ENCODE measurements at regions not wholly inside any gene's neighbourhood (a gene's known extent, or its start where the extent isn't known, plus 50 kb on each side); places are given as distances from the start of the nearest gene placed in this dataset.
"Not testable (repeated sequence)": the region's sequence is repeated elsewhere in the genome, so short reads cannot be mapped to it uniquely, and the experiment has no call there.

GRCh38 chr1:111063595-111063994, 76.3 kb downstream of the DRAM2 start:
- no peak for DNase-seq

DNA sequence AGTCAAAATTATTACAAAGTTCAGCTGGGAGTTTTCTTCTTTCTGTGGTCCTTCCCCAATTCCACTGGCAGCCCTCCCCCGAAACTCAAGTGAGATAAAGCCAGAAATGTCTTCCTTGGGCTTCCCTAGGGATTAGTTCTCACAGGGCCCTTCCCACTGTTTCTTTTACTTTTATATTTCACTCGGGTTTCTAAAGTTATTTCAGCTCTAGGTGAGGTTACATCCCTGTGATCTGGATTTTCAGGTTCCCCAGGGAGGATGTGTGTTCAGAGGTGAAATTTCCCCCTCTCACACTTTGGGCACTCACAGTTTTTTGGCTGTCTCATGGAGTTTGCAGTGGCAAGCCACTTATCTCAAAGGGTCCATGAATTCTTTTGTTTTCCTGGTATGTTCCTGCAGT, 77.3 kb downstream of the DRAM2 start:
- DNase-seq = no peak

DNA sequence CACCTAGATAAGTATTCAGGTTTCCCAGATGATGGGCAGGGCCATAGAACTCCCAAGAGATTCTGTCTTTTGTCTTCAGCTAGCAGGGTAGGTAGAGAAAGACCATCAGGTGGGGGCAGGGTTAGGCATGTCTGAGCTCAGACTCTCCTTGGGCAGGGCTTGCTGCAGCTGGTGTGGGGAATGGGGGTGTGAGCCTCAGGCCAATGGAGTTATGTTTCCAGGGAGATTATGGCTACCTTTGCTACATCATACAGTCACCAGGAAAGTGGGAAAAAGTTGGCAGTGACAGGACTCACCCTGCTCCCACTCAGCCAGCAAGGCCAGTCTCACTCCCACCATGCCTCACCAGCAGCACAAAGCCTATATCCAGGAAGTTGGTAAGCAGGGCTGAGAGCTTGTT, 77.8 kb downstream of the DRAM2 start:
- DNase-seq = no peak

- DNase-seq = no peak
Measured at GRCh38 chr1:111054656-111055055, 85.2 kb downstream of the DRAM2 start.

DNA sequence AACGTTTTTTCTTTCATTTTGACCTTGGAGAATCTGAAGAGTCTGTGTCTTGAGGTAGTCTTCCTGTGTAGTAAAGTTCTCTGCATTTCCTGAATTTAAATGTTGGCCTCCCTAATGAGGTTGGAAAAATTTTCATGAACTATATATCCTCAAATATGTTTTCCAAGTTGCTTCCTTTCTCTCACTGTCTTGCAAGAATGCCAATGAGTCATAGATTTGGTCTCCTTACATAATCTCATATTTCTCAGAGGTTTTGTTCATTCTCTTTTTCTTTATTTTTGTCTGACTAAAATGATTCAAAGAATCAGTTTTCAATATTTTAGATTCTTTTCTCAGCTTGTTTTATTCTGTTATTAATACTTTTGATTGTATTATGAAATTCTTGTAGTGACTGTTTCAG, 87.6 kb downstream of the DRAM2 start:
- DNase-seq = no peak

DNA sequence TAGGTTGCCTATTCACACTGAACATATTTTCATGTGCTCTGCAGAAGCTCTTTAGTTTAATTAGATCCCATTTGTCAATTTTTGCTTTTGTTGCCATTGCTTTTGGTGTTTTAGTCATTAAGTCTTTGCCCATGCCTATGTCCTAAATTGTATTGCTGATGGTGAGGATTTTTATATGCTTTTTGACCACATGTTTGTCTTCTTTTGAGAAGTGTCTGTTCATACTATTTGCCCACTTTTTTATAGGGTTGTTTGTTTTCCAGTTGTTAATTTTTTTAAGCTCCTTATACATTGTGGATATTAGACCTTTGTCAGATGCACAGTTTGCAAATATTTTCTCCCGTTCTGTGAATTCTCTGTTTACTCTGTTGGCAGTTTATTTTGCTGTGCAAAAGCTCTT, 84.5 kb upstream of the LRIF1 start:
- not testable (repeated sequence) for DNase-seq

DNA sequence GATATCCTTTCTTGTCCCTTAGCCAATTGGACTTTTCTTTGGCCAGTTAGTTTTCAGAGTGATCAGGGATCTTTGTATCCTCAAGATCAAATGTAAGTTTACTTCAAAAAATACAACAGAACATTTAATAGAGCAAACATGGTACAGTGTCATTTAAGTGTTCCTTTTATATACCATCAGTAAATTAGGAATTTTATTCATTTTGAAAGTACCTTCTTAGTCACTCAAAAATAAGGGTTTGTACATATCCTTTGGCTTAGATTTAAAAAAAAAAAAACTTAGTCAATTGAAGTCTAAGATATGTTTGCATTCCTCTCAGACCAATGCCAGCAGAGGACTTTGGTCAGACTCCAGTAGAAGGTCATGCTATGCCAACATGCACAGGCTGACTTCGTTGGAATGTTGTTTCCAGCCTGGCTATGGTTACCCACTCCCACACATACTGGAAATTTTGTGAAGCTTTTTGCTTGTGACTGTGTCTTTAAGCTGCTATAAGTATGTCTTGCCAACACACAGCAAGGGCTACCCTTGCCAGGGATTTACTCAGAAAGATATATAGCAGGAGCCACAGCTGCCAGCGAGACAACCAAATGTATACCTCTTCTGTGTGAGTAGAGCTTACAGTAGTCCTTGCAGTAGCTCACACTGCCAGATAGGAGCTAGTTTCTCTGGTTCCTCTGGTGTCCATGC, 81.5 kb upstream of the LRIF1 start:
- no peak for DNase-seq

DNA sequence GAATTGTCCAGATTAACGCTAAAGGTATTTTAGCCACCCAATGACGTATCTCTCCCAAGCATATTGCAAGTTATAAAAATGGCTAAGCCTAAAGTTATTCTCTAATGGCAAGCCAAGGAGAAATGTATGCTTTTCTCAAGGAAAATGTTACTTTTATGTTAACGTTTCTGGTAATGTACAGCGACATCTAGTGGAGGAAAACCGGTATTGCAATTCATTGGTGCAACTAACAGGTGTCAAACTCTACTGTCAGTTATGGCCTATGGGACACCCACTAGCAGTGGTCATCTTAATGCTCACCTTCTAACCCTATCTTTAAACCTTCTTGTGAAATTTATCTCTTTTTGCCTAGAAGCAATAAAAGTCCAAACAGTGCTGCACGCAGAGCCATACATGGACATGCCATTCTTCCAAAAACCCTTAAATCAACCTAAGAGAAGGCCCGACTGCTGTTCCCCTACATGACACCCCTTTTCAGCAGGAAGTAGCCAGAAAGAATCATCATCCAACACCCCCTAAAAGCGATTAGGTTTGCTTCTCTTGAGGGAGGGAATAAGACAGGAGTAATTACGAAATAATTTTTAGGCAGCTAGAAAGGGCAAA, 68.7 kb upstream of the LRIF1 start:
- DNase-seq = peak; percentile 42

- DNase-seq = peak; percentile 63
Measured at GRCh38 chr1:111030590-111030989, 66.9 kb upstream of the LRIF1 start.

DNA sequence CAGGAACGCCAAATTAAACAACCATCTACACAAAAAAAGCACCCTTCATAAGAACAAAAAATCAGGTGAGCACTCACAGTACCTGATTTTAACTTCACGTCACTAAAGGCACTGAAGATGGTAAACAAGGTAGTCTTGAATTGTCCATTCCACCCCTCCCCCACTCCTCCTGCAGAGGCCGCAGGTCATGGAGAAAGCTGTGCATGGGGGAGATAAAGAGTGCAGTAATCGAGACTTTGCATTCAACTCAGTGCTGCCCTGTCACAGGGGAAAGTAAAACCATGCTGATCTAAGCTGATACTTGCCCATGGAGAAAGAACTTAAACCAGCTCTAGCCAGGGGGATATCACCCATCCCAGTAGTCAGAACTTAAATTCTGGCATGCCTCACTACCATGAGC, 61.4 kb upstream of the LRIF1 start:
- no peak for DNase-seq

- no peak for DNase-seq
Measured at GRCh38 chr1:111015222-111015621, 51.5 kb upstream of the LRIF1 start.

Measured in activated CD4-positive, alpha-beta T cell treated with anti-CD3 and anti-CD28 coated beads for 48 hours (primary cell).